CD4-positive, alpha-beta T cell treated with Interleukin-1 beta for 1 hour (primary cell): ENCODE measurements at regions not wholly inside any gene's neighbourhood (a gene's known extent, or its start where the extent isn't known, plus 50 kb on each side); places are given as distances from the start of the nearest gene placed in this dataset.

ENCODE experiments used
- DNase-seq, 2 donors: peaks; one replicate each; pipeline ENCODE4 v3.0.0-alpha.2; 2020 to 2022

DNA sequence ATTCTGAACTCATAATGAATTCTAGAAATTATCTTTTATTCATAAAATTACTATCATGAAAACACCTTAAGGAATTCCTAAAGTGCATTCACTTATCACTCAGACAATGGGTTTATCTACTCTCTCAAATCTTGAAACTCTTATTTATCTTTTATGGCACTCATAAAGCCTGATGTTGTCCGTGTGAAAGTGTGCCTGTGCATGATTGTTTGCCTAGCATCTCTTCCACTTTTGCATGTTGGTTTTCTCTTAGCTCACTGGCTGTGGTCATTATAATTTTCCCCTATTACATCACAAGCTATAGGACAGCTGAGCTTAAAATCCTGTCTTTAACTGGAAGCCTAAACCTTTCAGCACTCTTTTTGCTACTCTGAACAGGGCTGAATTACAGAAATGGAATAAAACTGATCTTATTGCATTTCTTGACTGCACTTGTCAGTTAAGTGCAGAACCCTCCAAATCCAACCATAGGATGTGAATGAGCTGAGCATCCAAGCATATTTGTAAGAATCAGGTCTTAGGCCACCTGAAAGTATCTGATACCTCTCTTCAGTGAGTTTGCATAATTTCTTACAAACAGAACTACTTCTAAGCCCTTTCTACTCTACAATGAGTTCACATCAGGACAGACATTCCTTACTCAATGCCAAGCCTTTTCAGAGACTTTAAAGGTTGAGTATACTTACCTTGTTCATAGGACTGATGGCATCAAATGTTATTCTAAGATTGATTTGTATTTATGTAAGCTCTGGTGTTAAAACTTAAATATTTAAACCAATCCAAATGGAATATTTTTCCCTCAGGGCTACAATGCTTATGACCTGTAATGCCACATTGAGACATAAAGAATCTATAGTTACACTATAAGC lies 221.2 kb upstream of the KITLG start:
- no peak for DNase-seq

GRCh38 chr12:88793096-88793495 lies 212.8 kb upstream of the KITLG start:
- no peak for DNase-seq

DNA sequence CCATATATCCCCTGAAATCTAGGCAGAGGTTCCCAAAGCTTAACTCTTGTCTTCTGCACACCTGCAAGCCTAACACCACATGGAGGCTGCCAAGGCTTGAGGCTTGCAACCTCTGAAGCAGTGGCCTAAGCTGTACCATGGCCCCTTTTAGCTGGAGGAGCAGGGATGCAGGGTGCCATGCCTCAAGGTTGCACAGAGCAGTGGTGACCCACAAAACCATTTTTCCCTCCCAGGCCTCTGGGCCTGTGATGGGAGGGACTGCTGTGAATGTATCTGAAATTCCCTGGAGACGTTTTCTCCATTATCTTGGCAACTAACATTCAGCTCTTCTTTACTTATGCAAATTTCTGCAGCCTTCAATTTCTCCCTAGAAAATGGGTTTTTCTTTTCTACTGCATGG lies 210.0 kb upstream of the KITLG start:
- no peak for DNase-seq

DNA sequence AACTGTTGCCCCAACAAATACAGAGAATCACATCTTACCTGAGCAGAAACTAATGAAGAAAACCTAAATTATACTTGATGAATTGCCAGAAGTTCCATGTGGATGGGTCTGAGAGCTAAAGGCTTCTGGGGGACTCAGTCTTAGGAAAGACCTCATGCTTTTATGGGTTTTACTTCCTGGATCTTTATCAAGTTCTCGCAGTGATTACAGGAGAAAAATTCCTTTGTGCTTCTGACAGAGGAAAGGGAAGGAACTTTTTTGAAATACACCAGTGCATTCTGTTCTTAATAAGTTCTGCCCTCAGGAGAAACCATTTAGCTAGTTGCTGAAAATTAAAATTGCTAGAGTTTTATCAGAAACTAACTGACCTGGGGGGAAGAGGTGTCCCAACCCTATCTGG lies 203.9 kb upstream of the KITLG start:
- no peak for DNase-seq

GRCh38 chr12:88782351-88782750 lies 202.1 kb upstream of the KITLG start:
- no peak for DNase-seq

DNA sequence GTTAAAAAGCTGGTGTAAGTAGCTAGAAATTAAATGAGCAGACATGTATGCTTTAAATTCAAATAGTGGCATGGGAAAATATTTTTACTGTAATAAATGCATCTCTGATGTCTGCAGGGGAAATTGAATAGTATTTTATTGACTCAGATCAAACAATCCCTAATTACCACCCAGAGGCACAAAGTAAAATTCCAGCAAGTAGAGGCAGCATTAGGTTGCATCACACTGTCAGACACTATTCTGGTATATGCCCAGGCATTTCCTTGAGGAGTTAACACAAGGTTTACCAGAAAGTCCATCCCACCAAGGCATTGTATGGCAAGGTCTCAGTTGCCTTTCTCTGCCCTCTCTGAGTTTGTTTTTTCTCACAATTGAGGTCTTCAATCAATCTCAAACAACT lies 201.6 kb upstream of the KITLG start:
- no peak for DNase-seq

GRCh38 chr12:88778064-88778463 lies 197.8 kb upstream of the KITLG start:
- no peak for DNase-seq

DNA sequence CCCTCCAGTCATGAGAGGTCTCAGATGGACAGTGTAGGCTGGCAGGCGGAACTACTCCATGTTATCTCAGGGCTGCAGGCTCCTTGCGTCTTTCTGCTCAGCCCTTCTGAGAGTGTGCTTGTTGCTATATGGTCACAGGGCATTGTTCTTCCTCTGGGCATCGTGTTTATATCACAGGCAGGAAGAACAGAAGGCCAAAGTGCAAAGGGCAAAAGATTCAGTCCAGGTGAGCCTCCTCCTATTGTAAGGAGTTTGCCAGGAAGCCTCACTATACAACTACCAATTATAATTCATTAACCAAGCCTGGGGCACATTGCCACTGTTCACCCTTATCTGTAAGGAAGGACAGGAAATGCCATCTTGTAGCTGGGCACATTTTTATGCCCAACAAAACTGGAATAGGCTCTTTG lies 195.5 kb upstream of the KITLG start:
- DNase-seq, result no peak

DNA sequence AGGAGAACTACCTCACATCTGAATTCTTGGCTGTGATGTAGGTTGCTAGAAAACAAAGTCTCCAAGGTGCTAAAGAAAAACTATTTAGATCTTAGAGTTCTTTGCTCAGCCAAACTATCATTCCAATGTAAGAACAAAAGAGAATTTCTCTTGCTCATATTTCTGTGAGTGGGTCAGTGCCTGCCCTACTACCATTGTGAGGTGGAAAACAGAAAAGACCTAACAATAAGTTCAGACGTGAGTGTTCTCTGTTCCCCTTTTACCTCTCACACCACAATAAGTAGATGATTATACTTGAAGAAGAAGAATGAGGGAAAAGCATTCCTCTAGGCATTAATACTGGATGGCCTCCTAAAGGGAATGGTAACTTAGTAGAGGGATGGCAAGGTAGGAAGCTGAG lies 187.4 kb upstream of the KITLG start:
- DNase-seq, result no peak

DNA sequence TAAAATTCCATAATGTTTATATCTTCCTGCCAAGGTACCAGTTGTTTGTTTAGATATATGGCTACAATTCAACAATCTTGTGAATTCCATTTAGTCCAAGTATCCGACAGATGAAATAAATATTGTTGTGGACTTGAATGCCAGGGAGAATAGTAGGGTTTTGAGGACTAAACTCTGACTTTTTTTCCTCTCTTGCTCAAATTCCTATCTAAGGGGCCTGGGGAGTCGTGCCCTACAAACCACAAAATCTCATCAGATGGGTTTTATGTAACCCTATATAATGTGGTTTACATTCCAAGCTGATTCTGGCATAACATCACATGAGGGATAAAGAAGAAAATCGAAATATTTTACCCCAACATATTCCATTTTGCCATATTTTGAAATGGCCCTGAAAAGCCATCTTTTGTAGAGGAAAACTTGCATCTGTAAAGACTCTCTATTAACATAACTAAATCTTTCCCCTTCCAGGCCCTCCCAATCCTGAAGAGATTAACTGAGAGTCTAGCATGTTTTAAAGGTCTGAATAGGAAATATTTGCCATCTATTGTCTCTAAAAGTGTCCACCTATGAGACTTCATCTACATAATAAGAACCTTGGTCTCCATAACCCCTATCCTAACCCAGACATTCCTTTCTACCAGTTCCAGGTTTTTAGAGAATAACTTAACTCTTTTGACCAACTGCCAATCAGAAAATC lies 184.7 kb upstream of the KITLG start:
- no peak for DNase-seq

DNA sequence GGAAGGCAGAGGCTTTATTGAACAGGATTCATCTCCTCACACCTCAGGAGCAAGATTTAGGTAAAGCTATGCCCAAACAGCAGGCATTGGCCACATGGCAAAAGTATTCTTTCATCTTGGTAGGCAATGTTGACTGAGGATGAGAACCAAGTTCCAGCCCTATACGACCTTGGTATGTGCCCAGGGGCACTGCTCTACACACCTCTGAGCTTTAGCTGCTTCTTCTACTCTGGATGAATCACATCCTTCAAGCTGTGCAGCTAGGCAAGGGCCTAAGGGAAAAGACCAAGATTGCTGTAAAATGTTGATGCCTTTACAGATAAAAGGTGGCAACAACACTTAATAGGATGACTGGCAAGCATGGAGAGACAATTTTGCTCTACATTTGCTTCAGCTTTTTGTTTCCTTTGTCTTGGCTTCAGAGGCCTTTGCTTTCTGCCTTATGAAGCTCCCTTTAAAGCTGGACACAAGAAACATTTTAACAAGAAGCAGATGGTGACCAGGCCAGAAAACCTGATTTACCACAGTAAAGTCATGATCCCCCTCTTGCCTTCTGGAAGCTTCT lies 183.3 kb upstream of the KITLG start:
- no peak for DNase-seq

- no peak for DNase-seq
Observed at GRCh38 chr12:88758176-88758575, 177.9 kb upstream of the KITLG start.

- DNase-seq, result no peak
Observed at GRCh38 chr12:88756917-88757316, 176.6 kb upstream of the KITLG start.

DNA sequence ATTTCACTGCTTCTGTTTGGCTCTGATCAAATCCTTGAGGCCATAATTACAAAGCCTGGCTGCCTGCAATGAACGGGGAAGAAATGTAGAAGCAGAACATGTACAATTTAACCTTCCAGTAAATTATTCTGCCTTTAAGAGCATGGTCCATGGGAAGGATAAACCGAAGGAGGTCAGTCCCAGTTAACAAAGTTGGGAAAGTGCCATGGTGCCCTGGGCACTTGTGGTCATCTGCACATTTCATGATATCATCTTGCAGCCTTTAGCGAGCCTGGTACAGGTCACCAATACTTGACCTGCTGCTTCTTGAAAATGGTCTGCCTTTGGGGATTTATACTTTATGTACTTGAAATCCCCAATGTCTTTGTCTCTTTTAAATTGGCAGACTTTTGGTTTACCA lies 175.9 kb upstream of the KITLG start:
- no peak for DNase-seq

- no peak for DNase-seq
Observed at GRCh38 chr12:88753707-88754106, 173.4 kb upstream of the KITLG start.

GRCh38 chr12:88753066-88753465 lies 172.8 kb upstream of the KITLG start:
- DNase-seq, result no peak

DNA sequence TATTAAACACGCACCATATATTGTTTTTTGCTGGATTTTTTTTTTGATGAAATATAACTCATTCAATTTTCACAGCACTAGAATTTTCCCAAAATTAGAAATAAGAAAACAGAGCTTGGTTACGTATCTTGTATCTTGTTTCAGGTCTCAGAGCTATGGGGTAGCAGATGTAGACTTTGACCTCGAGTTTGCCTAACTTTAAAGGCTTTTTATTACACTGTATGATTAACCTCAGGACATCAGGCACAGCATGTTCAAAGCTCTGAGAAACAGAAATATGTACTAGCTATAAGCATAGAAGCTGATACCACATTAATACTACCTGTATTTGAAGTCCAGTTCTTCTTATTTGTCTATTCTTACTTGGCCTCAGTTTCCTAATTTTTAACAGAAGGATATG lies 171.9 kb upstream of the KITLG start:
- DNase-seq, result no peak

- no peak for DNase-seq
Observed at GRCh38 chr12:88750867-88751543, 170.7 kb upstream of the KITLG start.

DNA sequence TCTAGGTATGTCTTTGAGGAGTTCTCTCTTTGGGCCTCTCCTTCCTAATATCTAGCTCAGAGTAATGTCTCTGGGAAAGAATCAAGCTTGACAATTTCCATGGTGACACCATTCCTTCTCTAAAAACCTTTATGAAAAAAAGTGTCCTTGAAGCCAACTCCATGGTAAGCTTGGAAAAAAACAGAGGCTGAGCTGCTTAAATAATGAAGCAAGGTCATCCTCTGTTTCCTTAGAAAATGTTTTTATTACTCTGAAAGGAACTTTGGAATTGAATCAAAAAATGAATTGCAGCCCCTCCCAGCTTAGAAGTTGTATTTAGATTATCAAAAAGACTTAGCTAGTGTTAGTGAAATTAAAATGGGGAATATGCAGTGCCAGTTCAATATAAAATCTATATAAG lies 166.1 kb upstream of the KITLG start:
- DNase-seq, result no peak

DNA sequence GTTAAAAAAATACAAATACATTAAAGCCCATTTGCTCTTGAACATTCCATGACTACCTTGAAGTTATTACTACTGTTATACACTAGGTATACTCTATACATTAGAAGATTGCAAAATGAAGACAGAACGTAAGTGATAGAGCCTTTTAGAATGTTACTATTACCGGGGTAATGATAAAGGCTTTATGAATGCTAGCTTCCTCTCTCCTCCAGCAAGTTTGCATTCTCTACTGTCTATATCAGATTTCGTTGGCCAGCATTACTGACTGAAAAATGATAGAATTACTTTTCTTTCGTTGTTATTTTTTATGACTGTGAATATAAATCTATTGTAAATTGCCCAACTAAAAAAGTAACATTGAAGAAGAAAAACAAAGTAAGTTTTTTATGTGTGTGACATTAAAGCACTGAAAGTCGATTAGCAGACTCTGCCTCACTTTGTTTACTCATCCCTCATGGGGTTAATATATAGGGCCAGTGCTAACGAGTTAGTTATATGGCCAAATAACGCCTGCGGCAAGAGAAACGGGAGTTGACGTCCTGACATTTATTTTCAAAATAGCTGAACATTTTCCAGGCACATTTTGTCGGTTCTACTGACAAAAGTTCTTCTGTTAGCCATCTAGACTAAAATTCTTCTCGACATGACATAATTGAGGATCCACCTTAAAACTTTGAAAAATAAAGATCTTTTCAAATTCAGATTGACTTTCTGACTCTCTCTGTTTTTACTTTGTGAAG lies 163.8 kb upstream of the KITLG start:
- no peak for DNase-seq

- no peak for DNase-seq
Observed at GRCh38 chr12:88737838-88738472, 157.7 kb upstream of the KITLG start.

DNA sequence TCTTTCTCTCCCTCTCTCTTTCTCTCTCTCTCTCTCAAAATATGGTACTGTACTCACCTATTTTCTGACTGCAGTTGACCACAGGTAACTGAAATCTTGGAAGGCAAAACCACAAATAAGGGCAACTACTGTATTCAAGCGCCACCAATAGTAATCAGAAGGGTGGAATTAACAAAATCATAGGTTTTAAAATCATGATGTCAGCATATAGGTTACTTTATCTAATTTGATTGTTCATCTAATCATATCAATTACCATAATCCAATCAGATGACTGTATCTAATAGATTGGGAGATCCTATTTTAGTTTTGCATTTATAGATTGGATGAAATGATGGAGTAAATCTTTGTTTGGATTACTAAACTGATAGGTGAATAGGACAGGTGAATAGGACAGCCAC lies 155.8 kb upstream of the KITLG start:
- no peak for DNase-seq
